Osteocyte (in vitro differentiated cells): ENCODE measurements at regions not wholly inside any gene's neighbourhood (a gene's known extent, or its start where the extent isn't known, plus 50 kb on each side); places are given as distances from the start of the nearest gene placed in this dataset.

Experiments
- DNase-seq: peaks from one replicate; pipeline ENCODE4 v3.0.0; 2021; ENCODE audit warnings: mixed read lengths; ENCODE audit not compliant: unreplicated experiment; ENCODE audit errors: extremely low spot score
- H3K27ac Mint-ChIP-seq: one replicate; pipeline ENCODE4 v1.8.0; 2021; ENCODE audit warnings: mild to moderate bottlenecking, mixed read lengths; ENCODE audit not compliant: unreplicated experiment
- H3K27me3 Mint-ChIP-seq: one replicate; pipeline ENCODE4 v1.8.0; 2021; ENCODE audit warnings: mixed read lengths; ENCODE audit not compliant: unreplicated experiment
- H3K36me3 Mint-ChIP-seq: one replicate; pipeline ENCODE4 v1.8.0; 2021; ENCODE audit warnings: mixed read lengths; ENCODE audit not compliant: unreplicated experiment
- H3K4me1 Mint-ChIP-seq: one replicate; pipeline ENCODE4 v1.8.0; 2021; ENCODE audit warnings: mixed read lengths; ENCODE audit not compliant: unreplicated experiment
- H3K4me3 Mint-ChIP-seq: one replicate; pipeline ENCODE4 v1.8.0; 2021; ENCODE audit warnings: mild to moderate bottlenecking, moderate library complexity, mixed read lengths; ENCODE audit not compliant: unreplicated experiment
- H3K9me3 Mint-ChIP-seq: one replicate; pipeline ENCODE4 v1.8.0; 2021; ENCODE audit warnings: mixed read lengths; ENCODE audit not compliant: unreplicated experiment
- CTCF ChIP-seq: fragments of 200-600 bp; sonication (generic); IDR thresholded peaks from 2 replicates; pipeline ENCODE4 v1.5.0; 2021; ENCODE audit warnings: antibody characterized with exemption, mild to moderate bottlenecking, moderate library complexity

GRCh38 chr7:431041-431440 is 88.6 kb downstream of the PDGFA start:
- no peak for DNase-seq
- no peak overlapping the region for H3K27ac Mint-ChIP-seq
- H3K4me3 Mint-ChIP-seq, result no peak overlapping the region
- H3K36me3 Mint-ChIP-seq, result no peaks in the 10 kb centered on the region
- H3K27me3 Mint-ChIP-seq, result no peaks in the 10 kb centered on the region
- H3K4me1 Mint-ChIP-seq, result peaks cover 30% of the 10 kb centered on the region
- TF ChIP-seq CTCF, result no peak
- H3K9me3 Mint-ChIP-seq, result no peaks in the 10 kb centered on the region

GRCh38 chr7:431658-432111 is 88.0 kb downstream of the PDGFA start:
- no peaks in the 10 kb centered on the region for H3K9me3 Mint-ChIP-seq

GRCh38 chr7:432256-432655 is 87.4 kb downstream of the PDGFA start:
- no peaks in the 10 kb centered on the region for H3K9me3 Mint-ChIP-seq
- no peak overlapping the region for H3K4me3 Mint-ChIP-seq
- no peaks in the 10 kb centered on the region for H3K36me3 Mint-ChIP-seq
- no peaks in the 10 kb centered on the region for H3K27me3 Mint-ChIP-seq
- H3K4me1 Mint-ChIP-seq, result peaks cover 35% of the 10 kb centered on the region
- TF ChIP-seq CTCF, result no peak
- no peak for DNase-seq
- no peak overlapping the region for H3K27ac Mint-ChIP-seq

More at GRCh38 chr7:431658-432111, 88.0 kb downstream of the PDGFA start:
- no peak for DNase-seq
- no peaks in the 10 kb centered on the region for H3K36me3 Mint-ChIP-seq
- TF ChIP-seq CTCF, result no peak
- no peak overlapping the region for H3K4me3 Mint-ChIP-seq
- H3K27me3 Mint-ChIP-seq, result no peaks in the 10 kb centered on the region
- no peak overlapping the region for H3K27ac Mint-ChIP-seq
- H3K4me1 Mint-ChIP-seq, result peaks cover 31% of the 10 kb centered on the region

- H3K27me3 Mint-ChIP-seq, result no peaks in the 10 kb centered on the region
- no peak for TF ChIP-seq CTCF
- H3K9me3 Mint-ChIP-seq, result no peaks in the 10 kb centered on the region
- no peak overlapping the region for H3K4me3 Mint-ChIP-seq
- no peak overlapping the region for H3K27ac Mint-ChIP-seq
- no peaks in the 10 kb centered on the region for H3K36me3 Mint-ChIP-seq
- no peak for DNase-seq
- H3K4me1 Mint-ChIP-seq, result peaks cover 35% of the 10 kb centered on the region
Measured at GRCh38 chr7:432933-433332, 86.7 kb downstream of the PDGFA start.

GRCh38 chr7:433558-433957 is 86.1 kb downstream of the PDGFA start:
- Mint-ChIP-seq H3K27me3 (no peaks in the 10 kb centered on the region), H3K4me3 (no peak overlapping the region), H3K36me3 (no peaks in the 10 kb centered on the region), H3K27ac (no peak overlapping the region), H3K4me1 (peaks cover 35% of the 10 kb centered on the region), H3K9me3 (no peaks in the 10 kb centered on the region)
- no peak for DNase-seq
- no peak for TF ChIP-seq CTCF
